Stomach (tissue), 8 donors: ENCODE measurements at regions not wholly inside any gene's neighbourhood (a gene's known extent, or its start where the extent isn't known, plus 50 kb on each side); places are given as distances from the start of the nearest gene placed in this dataset.
A peak's percentile ranks its signal among the peaks of the same experiment; 100 is the strongest.

Experiments
- DNase-seq, 2 donors: peaks; one replicate each; pipeline versions ENCODE4 v3.0.0 to v3.0.0-alpha.2; 2013 to 2019
- H3K27ac ChIP-seq, 5 donors: fragments of 200-600 bp in 4 of 5; sonication (generic) in 4 of 5; one replicate each; pipeline ENCODE4 v1.5.1; 2013 to 2019; ENCODE audit warnings: mild to moderate bottlenecking in 1 of 5, moderate library complexity in 1 of 5
- H3K27me3 ChIP-seq, 3 donors: fragments of 200-600 bp; sonication (generic); one replicate each; pipeline ENCODE4 v1.5.1; 2017 to 2019; ENCODE audit warnings: mixed run types in 1 of 3
- H3K36me3 ChIP-seq, 4 donors: fragments of 200-600 bp; sonication (generic); 1 replicate in 3 of 4; 2 replicates in 1 of 4; pipeline ENCODE4 v1.5.1; 2016 to 2019
- H3K4me1 ChIP-seq, 4 donors: fragments of 200-600 bp; sonication (generic); one replicate each; pipeline ENCODE4 v1.5.1; 2016 to 2019
- H3K4me3 ChIP-seq, 4 donors: fragments of 200-600 bp; sonication (generic) in 3 of 4; one replicate each; pipeline ENCODE4 v1.5.1; 2016 to 2019; ENCODE audit warnings: mild to moderate bottlenecking in 1 of 4
- H3K9me3 ChIP-seq, 4 donors: fragments of 200-600 bp; sonication (generic); one replicate each; pipeline ENCODE4 v1.5.1; 2016 to 2019
- CTCF ChIP-seq, 7 experiments: fragments of 450-650 bp in 4 of 7; fragments of 200-600 bp in 3 of 7; sonication (generic) in 3 of 7; IDR thresholded peaks; one replicate each; pipeline ENCODE4 v1.5.1; 2016 to 2019; ENCODE audit warnings: antibody characterized with exemption in 7 of 7, control low read depth in 2 of 7, mild to moderate bottlenecking in 1 of 7
- EP300 ChIP-seq: sonication (generic); formaldehyde crosslinking; IDR thresholded peaks from one replicate; pipeline ENCODE4 v1.6.1; 2017; ENCODE audit warnings: antibody characterized with exemption
- POLR2A ChIP-seq, 4 donors: fragments of 450-650 bp; IDR thresholded peaks; one replicate each; pipeline ENCODE4 v1.6.1; 2016; ENCODE audit warnings: antibody characterized with exemption in 4 of 4, control low read depth in 2 of 4, mild to moderate bottlenecking in 1 of 4, moderate library complexity in 1 of 4
- POLR2AphosphoS5 ChIP-seq, 3 donors: sonication (generic); formaldehyde crosslinking; IDR thresholded peaks; one replicate each; pipeline ENCODE4 v1.6.1; 2016; ENCODE audit warnings: antibody characterized with exemption in 3 of 3
- WGBS, 5 donors: extraction: QIAGEN DNeasy Blood & Tissue Kit in 3 of 5; methylation state at CpG; one replicate each; pipeline versions ENCODE4 v1.1.5 to v1.1.7; 2013 to 2018; 5-methylcytosine and 5-hydroxymethylcytosine counted together
- intact Hi-C: fragments of 100-400 bp; cut with DNase I; formaldehyde crosslinking; loops from one replicate; pipeline ENCODE4 v1.15.1; 2023; ENCODE audit warnings: low total_unique reads
- donor health status: healthy with polysubstance abuse.
- donor health status: Bipolar disorder and iron deficiency.
- donor health status: healthy.

DNA sequence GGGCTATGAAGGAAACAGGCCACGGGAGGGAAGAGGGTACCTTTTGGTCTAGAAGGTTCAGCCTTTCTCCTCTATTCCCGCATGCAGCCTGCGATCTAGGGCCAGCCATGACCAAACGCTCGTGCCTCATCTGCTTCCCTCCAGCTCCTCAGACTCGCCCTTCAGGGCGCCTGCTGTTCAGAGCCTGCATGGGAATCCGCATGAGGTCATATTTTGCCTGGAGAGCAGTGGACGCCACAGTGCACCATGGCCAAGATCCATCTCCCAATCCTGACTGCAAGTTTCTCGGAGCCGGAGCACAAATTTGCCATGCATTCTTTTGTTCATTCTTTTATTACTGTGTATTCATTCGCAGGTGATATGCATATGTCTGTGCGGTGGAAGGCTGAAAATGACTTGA is 608.1 kb downstream of the QKI start:
- no peaks in the 10 kb centered on the region for H3K9me3 ChIP-seq
- no peak for DNase-seq
- H3K4me1 ChIP-seq = no peaks in the 10 kb centered on the region
- no peaks in the 10 kb centered on the region for H3K27me3 ChIP-seq
- no peak overlapping the region for H3K27ac ChIP-seq
- intact Hi-C loops = no loop called here
- H3K36me3 ChIP-seq = no peaks in the 10 kb centered on the region
- TF ChIP-seq POLR2A (IDR thresholded peaks at IDR 0.05) (no peak), CTCF (IDR thresholded peaks at IDR 0.05) (no peak), POLR2AphosphoS5 (IDR thresholded peaks at IDR 0.05) (no peak), EP300 (no peak)
- 73 to 84% (median 73%) methylated on average over 12 to 13 of the region's 13 CpGs for WGBS, 5 donors
- no peak overlapping the region for H3K4me3 ChIP-seq

GRCh38 chr6:164021589-164022250 is 607.2 kb downstream of the QKI start:
- intact Hi-C loops = no loop called here
- 61 to 76% (median 73%) methylated on average over 14 of the region's 14 CpGs for whole genome bisulfite sequencing, 5 donors

DNA sequence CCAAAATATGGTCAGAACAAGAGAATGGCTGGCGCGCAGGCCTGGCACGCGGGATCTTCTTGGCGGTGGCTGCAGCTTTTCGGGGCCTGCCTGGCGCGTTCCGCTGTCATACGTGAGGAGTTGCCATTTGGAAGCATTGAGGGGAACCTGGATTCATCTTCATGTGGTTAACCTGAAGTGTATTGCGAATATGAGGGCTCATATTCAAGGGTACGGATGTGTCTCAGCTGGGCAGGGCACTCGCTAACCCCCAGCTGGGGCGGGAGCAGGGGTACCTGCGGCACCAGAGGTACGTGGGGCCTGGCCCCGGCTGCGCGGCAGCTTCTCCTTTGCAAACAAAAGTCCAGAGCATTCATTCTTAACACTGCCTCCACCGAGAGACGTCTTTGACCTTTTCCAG is 605.6 kb downstream of the QKI start:
- Histone ChIP-seq H3K36me3 (no peaks in the 10 kb centered on the region), H3K4me1 (no peaks in the 10 kb centered on the region), H3K27ac (no peak overlapping the region), H3K9me3 (no peaks in the 10 kb centered on the region), H3K27me3 (no peaks in the 10 kb centered on the region), H3K4me3 (no peak overlapping the region)
- no peak for DNase-seq
- WGBS, 5 donors = 87 to 95% (median 94%) methylated on average over 18 to 21 of the region's 21 CpGs
- TF ChIP-seq POLR2A (IDR thresholded peaks at IDR 0.05) = no peak
- no peak for TF ChIP-seq POLR2AphosphoS5 (IDR thresholded peaks at IDR 0.05)
- TF ChIP-seq EP300 = no peak
- intact Hi-C loops = no loop called here

More at GRCh38 chr6:164021589-164022250, 607.2 kb downstream of the QKI start:
- no peaks in the 10 kb centered on the region for H3K27me3 ChIP-seq
- H3K27ac ChIP-seq = no peak overlapping the region
- DNase-seq = peak in 1 of 2 donors; percentile 39
- H3K9me3 ChIP-seq = no peaks in the 10 kb centered on the region
- H3K4me3 ChIP-seq = no peak overlapping the region
- no peaks in the 10 kb centered on the region for H3K4me1 ChIP-seq
- TF ChIP-seq EP300 = no peak
- TF ChIP-seq POLR2A (IDR thresholded peaks at IDR 0.05) = no peak
- no peak for TF ChIP-seq CTCF (IDR thresholded peaks at IDR 0.05)
- no peak for TF ChIP-seq POLR2AphosphoS5 (IDR thresholded peaks at IDR 0.05)
- no peaks in the 10 kb centered on the region for H3K36me3 ChIP-seq

DNA sequence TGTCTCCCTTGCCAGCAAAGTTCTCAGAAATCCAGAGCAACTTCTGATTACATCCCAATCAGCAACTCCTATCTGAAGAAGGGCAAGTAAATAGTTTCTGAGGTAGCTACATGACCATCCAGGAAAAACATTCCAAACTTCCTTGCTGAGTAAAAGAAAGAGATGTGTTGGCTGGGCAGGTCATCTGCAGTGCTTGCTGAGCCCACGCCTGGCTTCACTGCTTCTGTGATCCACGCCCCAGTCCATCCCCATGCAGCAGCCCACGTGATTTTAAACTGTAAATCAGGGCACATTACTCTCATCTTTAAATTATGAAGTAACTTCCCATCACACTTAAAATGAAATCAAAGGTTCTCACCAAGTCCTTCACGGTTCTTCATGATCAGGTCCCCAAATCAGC is 603.6 kb downstream of the QKI start:
- WGBS, 5 donors = 67 to 77% (median 69%) methylated on average over 4 of the region's 4 CpGs
- TF ChIP-seq POLR2A (IDR thresholded peaks at IDR 0.05) = no peak
- TF ChIP-seq POLR2AphosphoS5 (IDR thresholded peaks at IDR 0.05) = no peak
- TF ChIP-seq CTCF (IDR thresholded peaks at IDR 0.05) = no peak
- no peak for TF ChIP-seq EP300
- Histone ChIP-seq H3K36me3 (no peaks in the 10 kb centered on the region), H3K9me3 (no peaks in the 10 kb centered on the region), H3K4me1 (no peaks in the 10 kb centered on the region), H3K4me3 (no peak overlapping the region), H3K27me3 (no peaks in the 10 kb centered on the region), H3K27ac (no peak overlapping the region)
- intact Hi-C loops = no loop called here
- DNase-seq = no peak

- WGBS, 5 donors = 90 to 97% (median 94%) methylated on average over 6 of the region's 6 CpGs
- Histone ChIP-seq H3K9me3 (no peaks in the 10 kb centered on the region), H3K36me3 (no peaks in the 10 kb centered on the region), H3K4me1 (no peaks in the 10 kb centered on the region), H3K27ac (no peak overlapping the region), H3K4me3 (no peak overlapping the region), H3K27me3 (no peaks in the 10 kb centered on the region)
- TF ChIP-seq POLR2AphosphoS5 (IDR thresholded peaks at IDR 0.05) (no peak), POLR2A (IDR thresholded peaks at IDR 0.05) (no peak), EP300 (no peak), CTCF (IDR thresholded peaks at IDR 0.05) (no peak)
- intact Hi-C loops = no loop called here
- DNase-seq = no peak
Observed at GRCh38 chr6:164016056-164016455, 601.5 kb downstream of the QKI start.
